Caki2 (cell line): ENCODE measurements at regions not wholly inside any gene's neighbourhood (a gene's known extent, or its start where the extent isn't known, plus 50 kb on each side); places are given as distances from the start of the nearest gene placed in this dataset.

Experiments
- DNase-seq: peaks from one replicate; pipeline ENCODE4 v3.0.0-alpha.2; 2015; ENCODE audit warnings: low read depth
- in situ Hi-C: cut with HindIII; loops from 2 replicates; pipeline ENCODE4 v1.10.0; 2016; ENCODE audit warnings: low sequenced_read_pairs, low pct_unique_long_range_greater_than_20kb, mixed read lengths

DNA sequence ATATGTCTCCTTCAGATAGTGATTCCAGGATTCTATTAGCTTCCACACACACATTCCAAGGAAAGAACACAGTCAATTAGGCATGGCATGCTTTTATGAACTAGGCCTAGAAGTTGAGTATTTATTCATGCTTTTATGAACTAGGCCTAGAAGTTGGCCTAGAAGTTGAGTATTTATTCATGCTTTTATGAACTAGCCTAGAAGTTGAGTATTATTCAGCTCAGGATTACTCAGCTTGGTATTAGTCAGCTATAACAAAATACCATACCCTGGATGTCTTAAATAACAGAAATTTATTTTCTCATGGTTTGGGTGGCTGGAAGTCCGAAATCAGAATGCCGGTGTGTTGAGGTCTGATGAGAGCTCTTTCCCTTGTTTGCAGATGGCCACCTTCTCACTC lies 442.7 kb upstream of the FLRT2 start:
- DNase-seq, result no peak
- in situ Hi-C loops, result no loop called here

- DNase-seq, result no peak
- in situ Hi-C loops, result no loop called here
These were observed 441.8 kb upstream of the FLRT2 start for GRCh38 chr14:85088192-85088591.

GRCh38 chr14:85090681-85091080 lies 439.3 kb upstream of the FLRT2 start:
- DNase-seq, result no peak
- in situ Hi-C loops, result no loop called here

GRCh38 chr14:85093631-85094330 lies 436.2 kb upstream of the FLRT2 start:
- in situ Hi-C loops, result no loop called here
- no peak for DNase-seq

- no peak for DNase-seq
- in situ Hi-C loops, result no loop called here
These were observed 427.4 kb upstream of the FLRT2 start for GRCh38 chr14:85102591-85102990.

DNA sequence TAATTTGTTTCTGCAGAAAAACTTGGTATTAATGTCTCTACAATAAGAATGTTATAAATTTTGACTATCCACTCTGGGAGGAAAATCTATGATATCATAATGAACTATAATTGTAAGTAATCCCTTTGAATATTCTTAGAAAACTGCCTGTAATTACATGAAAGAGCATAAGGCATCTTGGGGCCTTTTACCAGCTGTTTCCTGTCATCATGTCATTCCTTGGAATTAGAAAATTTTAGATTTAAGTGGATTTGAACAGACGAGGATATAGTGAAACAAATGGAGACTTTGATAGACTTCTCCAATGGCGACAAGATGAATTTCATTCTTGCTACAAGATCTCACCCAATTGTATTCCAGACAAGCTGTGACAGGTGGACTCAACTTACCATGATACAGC lies 423.4 kb upstream of the FLRT2 start:
- DNase-seq, result no peak
- in situ Hi-C loops, result no loop called here

DNA sequence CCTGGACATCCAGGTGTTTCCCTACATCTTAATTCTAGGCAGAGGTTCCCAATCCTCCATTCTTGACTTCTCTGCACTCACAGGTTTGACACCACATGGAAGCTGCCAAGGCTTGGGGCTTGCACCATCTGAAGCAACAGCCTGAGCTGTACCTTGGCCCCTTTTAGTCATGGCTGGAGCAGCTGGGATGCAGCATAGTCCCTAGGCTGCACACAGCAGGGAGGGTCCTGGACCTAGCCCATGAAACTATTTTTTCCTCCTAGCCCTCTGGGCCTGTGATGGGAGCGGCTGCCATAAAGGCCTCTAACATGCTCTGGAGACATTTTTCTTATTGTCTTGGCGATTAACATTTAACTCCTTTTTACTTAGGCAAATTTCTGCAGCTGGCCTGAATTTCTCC lies 417.2 kb upstream of the FLRT2 start:
- DNase-seq, result no peak
- in situ Hi-C loops, result no loop called here

DNA sequence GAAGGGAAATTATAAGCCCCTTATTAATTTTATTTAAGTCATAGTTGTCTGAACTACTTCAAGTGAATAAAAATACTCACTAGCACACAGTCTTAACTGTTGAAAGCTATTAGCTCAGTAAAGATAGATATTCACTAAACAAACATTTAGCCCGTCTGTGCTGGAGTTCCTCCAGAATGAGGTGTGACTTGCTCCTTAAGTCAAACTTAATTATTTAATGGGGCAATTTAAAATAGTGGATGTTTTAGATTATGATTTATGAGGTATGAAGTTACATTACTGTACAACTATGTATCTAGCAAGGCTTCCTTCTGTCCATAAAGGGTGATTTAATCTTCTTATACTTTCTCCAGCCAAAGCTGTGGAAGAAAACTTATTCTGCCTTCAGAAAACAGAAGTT lies 414.0 kb upstream of the FLRT2 start:
- in situ Hi-C loops, result no loop called here
- no peak for DNase-seq

DNA sequence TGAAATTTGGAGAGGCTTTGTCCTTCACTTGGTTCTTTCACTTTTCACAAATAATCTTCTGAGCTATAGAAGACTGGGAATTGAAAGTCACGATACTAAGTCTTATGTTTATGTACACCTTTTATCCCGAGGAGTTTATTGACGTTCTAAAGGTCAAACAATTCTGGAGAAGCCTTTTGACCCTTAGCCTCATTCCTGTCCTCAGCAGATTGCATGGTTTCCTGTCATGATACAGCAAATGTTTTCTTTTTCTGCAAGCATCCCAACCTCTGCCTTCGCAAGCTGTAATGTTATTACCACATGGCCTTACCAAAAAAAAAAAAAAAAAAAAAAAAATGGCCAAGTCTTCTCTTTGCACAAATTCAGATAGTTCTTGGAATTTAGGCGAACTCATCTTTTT lies 411.7 kb upstream of the FLRT2 start:
- in situ Hi-C loops, result no loop called here
- DNase-seq, result no peak

GRCh38 chr14:85122690-85123089 lies 407.3 kb upstream of the FLRT2 start:
- DNase-seq, result no peak
- in situ Hi-C loops, result no loop called here

DNA sequence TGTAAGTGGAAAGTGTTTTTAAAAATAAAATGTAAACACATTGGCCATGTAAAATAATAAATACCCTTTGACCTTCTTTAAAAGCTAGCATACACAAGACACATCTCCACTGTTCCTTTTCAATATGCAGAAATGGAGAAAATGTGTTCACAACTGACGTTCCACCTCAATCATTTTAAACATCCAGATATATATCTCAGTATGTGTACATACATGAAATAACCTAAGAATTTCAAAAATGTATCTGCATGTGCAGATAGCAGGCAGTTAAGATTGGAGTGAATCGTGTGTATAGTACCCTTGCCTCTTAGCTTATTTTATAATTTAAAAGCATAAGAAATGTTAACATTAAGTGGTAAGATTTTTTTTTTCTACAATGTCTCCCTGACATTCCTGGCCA lies 406.2 kb upstream of the FLRT2 start:
- in situ Hi-C loops, result no loop called here

DNA sequence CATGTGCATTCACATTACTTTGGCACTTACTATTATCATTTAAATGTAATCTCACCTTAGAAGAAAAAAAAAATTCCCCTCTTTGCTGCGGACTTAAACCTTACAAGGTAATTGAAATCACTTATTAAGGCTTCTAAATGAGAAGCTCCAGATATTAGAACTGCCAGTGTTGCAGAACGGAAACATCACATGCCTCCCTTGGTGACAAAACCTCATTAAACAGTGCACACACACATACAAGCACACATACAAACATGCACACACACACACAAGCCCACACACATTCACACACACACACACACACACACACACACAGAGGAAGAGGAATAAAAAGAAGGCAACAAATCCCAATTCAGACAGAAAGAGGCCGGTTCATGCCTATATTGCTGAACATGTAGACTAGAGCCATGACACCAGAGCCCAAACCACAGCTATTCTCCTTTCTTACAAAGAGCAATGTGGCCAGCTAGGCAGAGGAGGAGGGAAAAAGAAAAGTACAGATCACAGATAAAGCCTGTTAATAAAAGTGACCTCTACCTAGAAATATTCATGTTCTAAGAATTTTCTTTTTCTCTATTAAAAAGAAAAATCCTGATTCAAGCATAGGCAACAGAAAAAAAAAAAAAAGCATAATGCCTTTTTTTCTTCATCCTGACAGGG lies 405.2 kb upstream of the FLRT2 start:
- no peak for DNase-seq
- in situ Hi-C loops, result no loop called here

More for the DNA sequence above, 406.2 kb upstream of the FLRT2 start:
- DNase-seq, result no peak

DNA sequence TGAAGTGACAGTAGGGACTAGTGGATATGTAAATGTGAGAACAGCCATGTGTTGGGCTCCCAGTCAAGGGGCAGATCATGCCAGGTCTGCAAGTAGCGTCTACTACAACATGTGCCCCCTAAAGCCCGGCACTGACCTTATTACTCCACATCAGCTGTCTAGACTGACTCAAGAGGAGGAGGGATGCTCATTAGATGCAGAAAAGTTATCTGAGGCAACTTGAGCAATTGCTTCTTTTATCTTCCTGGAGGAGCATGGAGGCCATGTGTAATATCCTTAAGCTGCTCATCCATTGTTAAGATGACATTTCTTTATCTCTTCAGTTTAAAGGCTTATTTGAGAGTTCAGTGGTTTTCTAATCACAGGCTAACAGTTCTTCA lies 404.7 kb upstream of the FLRT2 start:
- DNase-seq, result no peak
- in situ Hi-C loops, result no loop called here

- DNase-seq, result no peak
- in situ Hi-C loops, result no loop called here
These were observed 400.0 kb upstream of the FLRT2 start for GRCh38 chr14:85129921-85130320.

GRCh38 chr14:85131226-85131922 lies 398.6 kb upstream of the FLRT2 start:
- in situ Hi-C loops, result no loop called here
- DNase-seq, result no peak

DNA sequence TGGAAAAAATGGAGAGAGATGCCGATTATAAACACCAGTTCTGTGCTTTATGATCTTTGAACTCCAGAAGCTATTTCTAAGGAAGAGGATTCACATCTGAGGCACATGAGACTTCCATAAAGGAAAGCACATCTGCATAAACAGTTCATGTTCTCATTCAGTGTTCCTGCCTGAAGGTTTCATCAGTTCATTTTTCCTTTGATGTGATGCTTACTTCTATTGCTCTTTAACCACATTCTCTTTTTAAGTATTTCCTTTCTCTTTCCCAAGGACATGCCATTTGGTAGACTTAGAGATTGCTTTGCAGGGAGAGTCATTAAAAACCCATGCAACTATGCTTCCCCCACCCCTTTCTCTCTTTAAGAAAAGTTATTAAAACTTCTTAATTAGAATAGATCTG lies 387.0 kb upstream of the FLRT2 start:
- in situ Hi-C loops, result no loop called here
- no peak for DNase-seq

DNA sequence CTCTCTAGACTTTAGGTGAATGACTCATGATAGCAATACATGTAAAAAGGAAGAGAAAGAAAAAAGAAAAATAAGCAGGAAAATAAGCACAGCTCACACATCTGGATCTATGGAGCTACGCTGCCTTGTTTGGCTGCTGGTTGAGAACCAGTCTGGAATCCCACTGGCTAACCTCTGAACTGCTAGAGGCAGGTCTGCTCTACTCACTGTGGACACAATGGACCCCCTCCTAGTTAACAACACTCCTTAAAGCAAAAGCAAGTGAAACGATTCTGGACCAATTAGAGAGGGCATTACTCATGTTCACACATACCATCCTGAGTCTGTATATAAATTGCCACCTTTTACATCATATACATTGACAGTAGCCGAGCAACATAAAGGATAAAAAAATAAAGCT lies 383.2 kb upstream of the FLRT2 start:
- DNase-seq, result no peak
- in situ Hi-C loops, result no loop called here

GRCh38 chr14:85150166-85150565 lies 379.8 kb upstream of the FLRT2 start:
- in situ Hi-C loops, result no loop called here

DNA sequence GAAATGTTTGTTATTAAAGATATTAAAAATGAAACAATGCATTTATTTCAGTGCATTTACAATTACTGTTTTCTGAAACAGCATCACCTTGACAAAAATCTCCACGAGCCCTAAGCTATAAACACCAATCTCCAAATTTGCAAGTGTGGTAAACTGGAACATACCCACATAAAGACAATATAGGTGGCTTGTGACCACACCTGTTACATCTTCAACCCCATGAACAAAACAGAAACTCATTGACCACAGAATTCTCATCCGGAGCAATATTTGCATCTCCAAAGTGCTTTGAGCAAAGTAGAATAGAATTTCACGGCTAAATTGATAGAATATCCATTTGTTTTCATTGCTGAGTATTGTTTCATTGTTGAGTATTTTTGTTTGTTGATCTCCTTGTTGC lies 375.2 kb upstream of the FLRT2 start:
- no peak for DNase-seq
- in situ Hi-C loops, result no loop called here

More at GRCh38 chr14:85150166-85150565, 379.8 kb upstream of the FLRT2 start:
- no peak for DNase-seq

- in situ Hi-C loops, result no loop called here
- no peak for DNase-seq
These were observed 373.6 kb upstream of the FLRT2 start for GRCh38 chr14:85156319-85156718.
